Keratinocyte (primary cell): ENCODE measurements at regions not wholly inside any gene's neighbourhood (a gene's known extent, or its start where the extent isn't known, plus 50 kb on each side); places are given as distances from the start of the nearest gene placed in this dataset.

ENCODE experiments used
- EZH2 ChIP-seq: IDR thresholded peaks from one replicate; pipeline ENCODE4 v1.6.1; 2012; ENCODE audit warnings: inconsistent platforms, mild to moderate bottlenecking, low read length, moderate library complexity
- TF ChIP-seq, protein P1 (sequence below), 3 experiments: IDR thresholded peaks in 1 of 3; conservative IDR thresholded peaks in 1 of 3; optimal IDR thresholded peaks in 1 of 3; 2 replicates in 2 of 3; 3 replicates in 1 of 3; pipeline versions ENCODE3 to v1.5.1; 2011; ENCODE audit warnings: low read length in 3 of 3, mild to moderate bottlenecking in 3 of 3, moderate library complexity in 2 of 3, control low read depth in 1 of 3, inconsistent platforms in 1 of 3; ENCODE audit not compliant: insufficient read depth in 2 of 3; ENCODE audit errors: extremely low read depth in 1 of 3

GRCh38 chr11:135073870-135074269 lies 661.8 kb upstream of the B3GAT1 start:
- TF ChIP-seq, protein P1, sequence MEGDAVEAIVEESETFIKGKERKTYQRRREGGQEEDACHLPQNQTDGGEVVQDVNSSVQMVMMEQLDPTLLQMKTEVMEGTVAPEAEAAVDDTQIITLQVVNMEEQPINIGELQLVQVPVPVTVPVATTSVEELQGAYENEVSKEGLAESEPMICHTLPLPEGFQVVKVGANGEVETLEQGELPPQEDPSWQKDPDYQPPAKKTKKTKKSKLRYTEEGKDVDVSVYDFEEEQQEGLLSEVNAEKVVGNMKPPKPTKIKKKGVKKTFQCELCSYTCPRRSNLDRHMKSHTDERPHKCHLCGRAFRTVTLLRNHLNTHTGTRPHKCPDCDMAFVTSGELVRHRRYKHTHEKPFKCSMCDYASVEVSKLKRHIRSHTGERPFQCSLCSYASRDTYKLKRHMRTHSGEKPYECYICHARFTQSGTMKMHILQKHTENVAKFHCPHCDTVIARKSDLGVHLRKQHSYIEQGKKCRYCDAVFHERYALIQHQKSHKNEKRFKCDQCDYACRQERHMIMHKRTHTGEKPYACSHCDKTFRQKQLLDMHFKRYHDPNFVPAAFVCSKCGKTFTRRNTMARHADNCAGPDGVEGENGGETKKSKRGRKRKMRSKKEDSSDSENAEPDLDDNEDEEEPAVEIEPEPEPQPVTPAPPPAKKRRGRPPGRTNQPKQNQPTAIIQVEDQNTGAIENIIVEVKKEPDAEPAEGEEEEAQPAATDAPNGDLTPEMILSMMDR (optimal IDR thresholded peaks at IDR 0.05 in 1 of 3, IDR thresholded peaks at IDR 0.05 in 1 of 3, conservative IDR thresholded peaks at IDR 0.05 in 1 of 3; ENCODE audit: extremely low read depth in 1 of 3, insufficient read depth in 2 of 3, low read length in 3 of 3), result no peak
- no peak for TF ChIP-seq EZH2
